NCI-H1105 treated with DMSO at 0.1 percent for 48 hours (cell line): ENCODE measurements at regions not wholly inside any gene's neighbourhood (a gene's known extent, or its start where the extent isn't known, plus 50 kb on each side); places are given as distances from the start of the nearest gene placed in this dataset.
"Not testable (repeated sequence)": the region's sequence is repeated elsewhere in the genome, so short reads cannot be mapped to it uniquely, and the experiment has no call there.

Source experiments
- DNase-seq: peaks from one replicate; lab custom pipeline; 2025; lab: John Stamatoyannopoulos, UW

DNA sequence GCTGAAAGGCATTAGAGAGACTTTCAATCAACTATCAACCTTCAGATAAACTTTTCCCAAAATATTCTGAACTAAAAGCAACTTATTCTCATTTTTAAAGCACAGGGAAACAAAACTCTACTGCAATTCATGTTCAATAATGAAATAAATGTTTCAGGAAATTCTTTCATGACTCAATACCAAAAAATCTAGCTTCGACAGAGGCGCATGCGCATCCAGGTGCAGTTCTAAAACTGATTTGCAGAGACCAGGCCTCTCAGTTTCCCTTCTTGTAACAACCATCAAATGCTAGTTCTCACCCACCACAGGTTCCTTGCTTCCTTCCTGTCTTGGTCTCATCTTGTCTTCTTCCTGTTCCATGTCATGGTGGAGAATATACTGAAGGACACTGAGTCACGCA, 55.3 kb upstream of the NRBF2 start:
- DNase-seq: no peak

GRCh38 chr10:63072951-63073350, 60.2 kb upstream of the NRBF2 start:
- no peak for DNase-seq

DNA sequence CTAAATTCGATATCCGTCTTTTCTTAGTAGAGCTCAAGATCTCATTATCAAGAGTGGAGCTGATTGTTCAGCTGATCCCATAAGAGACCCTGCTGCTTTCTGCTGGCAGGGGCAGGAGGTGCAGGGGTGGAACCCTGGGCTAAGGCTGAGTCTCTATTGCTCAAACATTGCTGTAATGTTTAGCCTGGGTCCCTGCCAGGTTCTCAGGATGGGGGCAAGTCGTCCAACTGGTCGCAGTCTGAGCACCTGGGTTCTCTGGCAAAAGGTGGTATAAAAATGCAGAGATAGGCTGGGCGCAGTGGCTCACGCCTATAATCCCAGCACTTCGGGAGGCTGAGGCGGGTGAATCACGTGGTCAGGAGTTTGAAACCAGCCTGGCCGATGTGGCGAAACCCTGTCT, 62.0 kb upstream of the NRBF2 start:
- peak; percentile 31 for DNase-seq

DNA sequence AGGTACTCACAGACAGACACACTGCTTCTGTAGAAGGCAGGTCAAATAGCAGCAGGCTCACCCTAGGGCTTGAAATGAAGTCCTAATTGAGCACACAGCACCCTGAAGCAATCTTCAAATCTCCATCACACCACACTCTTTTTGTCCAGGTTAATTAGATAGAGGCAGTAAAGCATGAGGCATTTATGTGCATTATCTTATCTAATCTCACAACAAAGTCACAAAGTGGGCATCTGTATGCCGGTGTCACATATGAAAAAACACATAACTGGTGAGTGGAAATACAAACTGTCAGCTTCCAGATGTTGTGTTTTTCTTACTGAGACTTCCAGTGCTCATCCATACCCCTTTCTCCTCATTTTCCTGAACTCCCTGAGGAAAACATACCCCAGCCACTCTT, 63.8 kb upstream of the NRBF2 start:
- no peak for DNase-seq

GRCh38 chr10:63068246-63068645, 64.9 kb upstream of the NRBF2 start:
- DNase-seq: no peak

DNA sequence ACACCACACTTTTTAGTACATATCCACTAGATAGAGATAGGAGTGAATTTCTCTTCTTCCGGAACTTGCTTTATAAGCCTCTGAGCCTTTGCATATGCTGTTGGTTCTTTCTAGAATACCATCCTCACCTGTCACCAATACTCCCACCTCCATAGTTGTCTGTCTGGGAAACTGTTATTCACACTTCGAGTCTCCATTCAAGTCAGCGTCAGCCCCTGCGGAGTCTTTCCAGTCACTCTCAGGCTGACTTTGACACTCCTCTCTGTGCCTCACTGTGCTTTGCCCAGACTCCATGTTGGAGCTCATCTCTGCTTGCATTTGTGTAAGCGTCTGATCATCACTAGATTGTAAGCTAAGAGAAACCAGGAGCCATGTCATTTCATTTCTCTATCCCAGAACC, 66.5 kb upstream of the NRBF2 start:
- DNase-seq: no peak

- no peak for DNase-seq
Measured at GRCh38 chr10:63064706-63065105, 68.4 kb upstream of the NRBF2 start.

DNA sequence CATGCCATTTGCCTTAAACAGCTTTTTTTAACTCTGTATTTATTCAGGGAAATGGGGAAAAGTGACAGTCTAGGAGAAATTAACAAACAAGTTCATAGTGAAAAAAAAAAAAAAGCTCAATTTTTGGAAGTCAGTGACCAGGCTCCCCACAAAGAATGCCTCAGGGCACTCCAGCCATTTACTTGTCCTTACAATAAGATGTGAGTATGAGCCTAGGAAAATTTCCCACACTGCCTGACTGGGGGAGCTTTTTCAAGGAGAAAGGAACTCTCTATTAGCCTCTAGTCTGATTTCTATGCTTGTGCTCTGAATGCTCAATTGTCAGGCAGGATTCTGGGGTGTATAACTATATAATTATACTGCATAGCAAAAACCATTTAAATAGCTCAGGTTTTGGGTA, 74.9 kb upstream of the NRBF2 start:
- no peak for DNase-seq

GRCh38 chr10:63057509-63057908, 75.6 kb upstream of the NRBF2 start:
- no peak for DNase-seq

- DNase-seq: no peak
Measured at GRCh38 chr10:63055705-63056104, 77.4 kb upstream of the NRBF2 start.

- no peak for DNase-seq
Measured at GRCh38 chr10:63054889-63055611, 78.1 kb upstream of the NRBF2 start.

DNA sequence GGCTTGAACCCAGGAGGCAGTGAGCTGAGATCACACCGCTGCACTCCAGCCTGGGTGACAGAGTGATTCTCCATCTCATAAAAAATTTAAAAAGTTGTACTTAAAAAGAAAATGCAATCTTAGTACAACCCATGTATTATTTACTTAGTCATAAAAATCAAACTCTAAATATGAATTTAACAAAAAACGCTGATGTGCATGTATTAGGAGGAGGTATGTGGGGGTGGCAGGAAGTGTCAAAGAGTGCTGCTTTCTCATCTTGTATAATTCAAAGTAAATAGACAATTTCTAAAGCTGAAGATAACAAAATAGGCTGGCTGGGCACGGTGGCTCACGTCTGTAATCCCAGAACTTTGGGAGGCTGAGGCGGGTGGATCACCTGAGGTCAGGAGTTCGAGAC, 81.0 kb upstream of the NRBF2 start:
- no peak for DNase-seq

GRCh38 chr10:63042256-63042655, 90.9 kb upstream of the NRBF2 start:
- DNase-seq: no peak

- not testable (repeated sequence) for DNase-seq
Measured at GRCh38 chr10:63033616-63034185, 99.4 kb upstream of the NRBF2 start.

DNA sequence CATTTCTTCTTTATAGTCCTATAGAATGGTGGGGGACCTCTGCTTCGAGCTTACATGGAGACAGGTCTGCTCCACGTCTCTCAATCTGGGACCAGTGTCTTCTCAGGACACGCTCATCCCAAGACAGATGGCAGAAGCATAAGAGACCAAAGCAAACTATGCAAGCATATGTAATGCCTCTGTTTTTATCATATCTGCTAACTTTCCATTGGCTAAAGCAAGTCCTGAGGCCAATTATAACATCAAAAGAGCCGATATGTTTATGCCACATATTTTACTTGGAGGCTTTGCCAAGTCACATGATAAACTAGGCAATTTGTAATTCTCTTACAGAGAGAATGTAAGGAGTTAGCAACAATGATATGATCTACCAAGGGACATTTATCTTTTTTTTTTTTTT, 102.6 kb upstream of the NRBF2 start:
- DNase-seq: no peak

DNA sequence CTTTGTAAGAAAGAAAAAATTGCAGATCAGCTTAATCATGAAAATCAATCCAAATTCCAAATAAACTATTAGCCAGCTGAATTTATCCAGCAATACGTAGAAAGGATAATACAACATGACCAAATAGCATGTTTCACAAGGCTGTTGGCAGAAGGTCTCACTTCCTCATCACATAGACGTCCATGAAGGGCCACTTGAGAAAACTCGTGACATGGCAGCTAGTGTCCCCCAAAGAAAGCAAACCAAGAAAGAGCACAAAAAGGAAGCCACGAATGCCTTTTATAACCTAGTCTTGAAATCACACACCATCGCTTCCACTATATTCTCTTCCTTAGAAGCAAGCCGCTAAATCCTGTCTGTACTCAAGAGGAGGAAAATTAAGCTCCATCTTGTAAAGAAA, 105.6 kb upstream of the NRBF2 start:
- no peak for DNase-seq

DNA sequence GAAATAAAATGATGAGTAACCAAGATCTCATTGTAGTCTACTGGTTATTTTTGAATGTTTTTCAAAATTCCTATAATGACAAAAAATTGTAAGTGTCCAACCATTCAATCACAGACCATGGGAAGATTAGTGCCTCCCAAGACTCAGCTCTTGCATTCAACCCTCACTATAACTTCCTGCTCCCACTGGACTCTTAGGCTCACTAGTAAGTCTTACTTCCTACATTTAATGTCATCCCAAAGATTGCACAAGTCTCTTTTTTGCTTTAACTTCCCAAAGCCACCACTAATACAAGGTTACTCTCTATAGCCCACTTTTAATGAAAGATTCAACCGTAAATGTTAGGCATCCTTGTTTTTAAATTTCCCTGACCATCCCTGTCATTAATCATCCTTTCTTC, 111.9 kb upstream of the NRBF2 start:
- DNase-seq: no peak

- no peak for DNase-seq
Measured at GRCh38 chr10:63013755-63014154, 119.4 kb upstream of the NRBF2 start.

DNA sequence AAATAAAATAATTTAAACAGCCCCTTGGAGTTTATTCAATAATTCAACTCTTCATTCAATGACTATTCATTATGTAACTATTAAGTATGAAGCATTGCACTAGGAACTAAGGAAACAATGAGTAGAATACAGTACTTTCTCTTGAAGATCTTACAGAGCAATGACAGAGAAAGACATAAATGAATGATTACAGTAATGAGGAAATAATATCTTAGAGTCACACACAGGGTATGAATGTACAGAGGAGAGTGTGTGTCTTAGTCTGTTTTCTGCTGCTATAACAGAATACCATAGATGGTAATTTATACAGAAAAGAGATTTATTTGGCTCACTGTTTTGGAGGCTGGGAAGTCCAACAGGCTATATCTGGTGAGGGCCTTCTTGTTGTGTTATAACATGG, 120.5 kb upstream of the NRBF2 start:
- DNase-seq: no peak

DNA sequence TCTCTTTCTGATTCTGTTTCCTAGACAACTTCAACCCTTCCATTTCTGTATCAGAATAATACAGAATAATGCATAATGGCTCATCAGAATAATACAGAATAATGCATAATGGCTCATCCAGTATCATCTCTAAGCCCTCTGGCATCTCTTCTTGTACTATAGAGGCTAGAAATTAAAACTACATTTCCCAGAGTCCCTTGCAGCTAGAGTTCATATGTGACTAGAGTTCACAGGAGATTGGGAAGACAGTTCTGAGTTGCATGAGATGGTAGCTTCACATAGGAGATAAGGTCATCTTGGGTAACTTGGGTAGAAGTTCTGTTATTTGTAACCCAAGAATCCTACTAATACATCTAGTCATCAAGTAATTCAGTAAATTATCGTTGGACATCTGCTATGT, 122.9 kb upstream of the NRBF2 start:
- no peak for DNase-seq

DNA sequence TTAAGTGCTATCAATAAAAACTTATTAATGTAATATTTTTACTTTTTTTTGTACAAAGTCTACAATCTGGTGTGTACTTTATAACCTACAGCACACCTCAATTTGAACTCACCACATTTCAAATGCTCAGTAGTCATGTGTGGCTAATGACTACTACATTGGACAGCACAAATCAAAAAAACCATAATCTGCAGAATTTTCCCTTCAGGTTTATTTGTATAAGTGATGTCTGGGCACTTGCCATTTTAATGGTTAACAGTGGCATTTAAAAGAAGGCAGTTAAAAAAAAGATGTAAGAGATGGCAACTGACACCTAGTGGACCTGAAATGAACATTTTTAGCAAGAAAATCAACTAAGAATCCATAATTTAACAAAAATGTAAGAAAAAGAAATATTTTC, 124.6 kb upstream of the NRBF2 start:
- DNase-seq: no peak

DNA sequence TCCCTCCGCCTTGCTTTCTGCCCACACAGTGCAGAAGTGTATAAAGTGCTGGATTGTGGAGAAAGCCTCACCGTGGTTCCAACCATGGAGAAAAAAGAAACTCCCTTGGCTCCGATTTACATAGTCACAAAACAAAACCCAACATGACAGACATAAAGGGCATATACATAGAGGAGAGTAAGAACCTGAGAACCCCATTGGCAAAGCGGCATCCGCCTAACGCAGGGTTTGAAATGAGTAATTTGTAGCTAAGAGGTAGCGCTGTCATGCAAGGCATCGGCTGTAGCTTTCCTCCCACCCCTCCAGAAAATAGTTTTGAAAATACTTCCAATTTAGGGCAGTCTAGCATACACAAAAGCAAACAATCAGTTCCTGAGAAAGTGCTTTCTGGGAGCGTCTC, 126.0 kb upstream of the NRBF2 start:
- no peak for DNase-seq

- no peak for DNase-seq
Measured at GRCh38 chr10:63005246-63005645, 127.9 kb upstream of the NRBF2 start.

DNA sequence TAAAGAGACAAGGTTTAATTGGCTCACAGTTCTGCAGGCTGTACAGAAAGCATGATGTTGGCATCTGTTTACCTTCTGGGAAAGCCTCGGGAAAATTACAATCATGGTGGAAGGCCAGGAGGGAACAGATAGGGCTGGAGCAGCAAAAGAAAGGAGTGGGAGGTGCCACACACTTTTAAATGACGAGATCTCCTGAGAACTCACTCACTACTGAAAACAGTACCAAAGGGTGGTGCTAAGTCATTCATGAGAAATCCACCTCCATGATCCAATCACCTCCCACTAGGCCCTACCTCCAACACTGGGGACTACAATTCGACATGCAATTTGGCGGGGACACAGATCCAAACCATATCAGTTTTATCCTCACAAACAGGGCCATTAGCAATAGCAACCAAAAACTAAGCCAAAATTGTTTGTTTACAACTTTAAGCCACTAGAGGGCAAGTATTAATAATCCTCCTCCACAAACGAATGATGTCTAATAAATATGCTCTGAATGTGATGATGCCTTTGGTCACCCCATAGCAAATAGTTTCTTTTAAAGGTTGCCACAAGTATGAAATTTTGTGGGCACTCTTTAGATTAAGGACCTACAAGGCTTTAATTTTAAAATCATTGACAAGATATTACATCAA, 129.2 kb upstream of the NRBF2 start:
- DNase-seq: no peak
